Naive thymus-derived CD4-positive, alpha-beta T cell (primary cell): ENCODE measurements at regions not wholly inside any gene's neighbourhood (a gene's known extent, or its start where the extent isn't known, plus 50 kb on each side); places are given as distances from the start of the nearest gene placed in this dataset.

Experiments used
- ATAC-seq: fragments of 150-1000 bp; cut with Tn5 transposase; 2 replicates; pipeline ENCODE4 v1.10.0; 2021; ENCODE audit warnings: mild to moderate bottlenecking, moderate library complexity
- CTCF ChIA-PET: fragments of 350-600 bp; sonication (Branson Sonifier 250); formaldehyde crosslinking; loops from one replicate; lab custom pipeline; 2021; ENCODE audit warnings: antibody characterized with exemption; lab: Charles Lee
- POLR2A ChIA-PET: fragments of 350-600 bp; sonication (Branson Sonifier 250); formaldehyde crosslinking; loops from one replicate; lab custom pipeline; 2021; ENCODE audit warnings: antibody characterized with exemption, inconsistent platforms; lab: Charles Lee
- DNase-seq, 9 donors: peaks; one replicate each; pipeline versions ENCODE4 v3.0.0 to v3.0.0-alpha.2; 2020 to 2022; ENCODE audit warnings: mixed read lengths in 1 of 9
- H3K27ac ChIP-seq: one replicate; pipeline ENCODE4 v1.7.0; 2013; ENCODE audit warnings: mild to moderate bottlenecking, low read depth, low read length, moderate library complexity
- H3K27me3 ChIP-seq, 2 donors: one replicate each; pipeline ENCODE4 v1.7.0; 2013; ENCODE audit warnings: low read length in 2 of 2, mild to moderate bottlenecking in 2 of 2, moderate library complexity in 2 of 2; ENCODE audit not compliant: control insufficient read depth in 2 of 2, insufficient read depth in 2 of 2
- H3K36me3 ChIP-seq, 3 experiments: 1 replicate in 2 of 3; 2 replicates in 1 of 3; pipeline ENCODE4 v1.7.0; 2013; ENCODE audit warnings: low read length in 3 of 3, mild to moderate bottlenecking in 3 of 3, moderate library complexity in 1 of 3; ENCODE audit not compliant: insufficient read depth in 3 of 3, control insufficient read depth in 2 of 3
- H3K4me1 ChIP-seq, 2 donors: one replicate each; pipeline ENCODE4 v1.7.0; 2013; ENCODE audit warnings: low read length in 2 of 2, mild to moderate bottlenecking in 2 of 2, moderate library complexity in 1 of 2; ENCODE audit not compliant: control insufficient read depth in 2 of 2, insufficient read depth in 2 of 2
- H3K4me3 ChIP-seq: 2 replicates; pipeline ENCODE4 v1.7.0; 2013; ENCODE audit warnings: mild to moderate bottlenecking, low read length
- H3K9me3 ChIP-seq, 3 experiments: 1 replicate in 2 of 3; 2 replicates in 1 of 3; pipeline ENCODE4 v1.7.0; 2013; ENCODE audit warnings: low read length in 3 of 3; ENCODE audit not compliant: control insufficient read depth in 2 of 3
- H3K27ac Mint-ChIP-seq, 9 donors: one replicate each; pipeline ENCODE4 v1.8.0; 2020 to 2022; ENCODE audit warnings: mixed read lengths in 9 of 9, mild to moderate bottlenecking in 8 of 9, moderate library complexity in 5 of 9, inconsistent platforms in 2 of 9
- H3K27me3 Mint-ChIP-seq, 5 donors: one replicate each; pipeline ENCODE4 v1.8.0; 2021 to 2022; ENCODE audit warnings: mixed read lengths in 5 of 5, mild to moderate bottlenecking in 1 of 5
- H3K36me3 Mint-ChIP-seq, 5 donors: one replicate each; pipeline ENCODE4 v1.8.0; 2020 to 2022; ENCODE audit warnings: mixed read lengths in 5 of 5, mild to moderate bottlenecking in 3 of 5, inconsistent platforms in 1 of 5
- H3K4me1 Mint-ChIP-seq, 7 donors: one replicate each; pipeline ENCODE4 v1.8.0; 2020 to 2022; ENCODE audit warnings: mixed read lengths in 7 of 7, mild to moderate bottlenecking in 3 of 7, inconsistent platforms in 1 of 7
- H3K4me3 Mint-ChIP-seq, 10 donors: one replicate each; pipeline ENCODE4 v1.8.0; 2020 to 2022; ENCODE audit warnings: mild to moderate bottlenecking in 10 of 10, mixed read lengths in 10 of 10, moderate library complexity in 6 of 10, inconsistent platforms in 2 of 10
- H3K9me3 Mint-ChIP-seq, 11 donors: one replicate each; pipeline ENCODE4 v1.8.0; 2020 to 2022; ENCODE audit warnings: mixed read lengths in 11 of 11, mild to moderate bottlenecking in 4 of 11, inconsistent platforms in 1 of 11, moderate library complexity in 1 of 11
- intact Hi-C, 2 donors: fragments of 100-400 bp; cut with micrococcal nuclease; formaldehyde crosslinking; loops; one replicate each; pipeline ENCODE4 v1.15.1; 2023

GRCh38 chr13:74479124-74479523 is 344.9 kb upstream of the KLF12 start:
- H3K27me3 Mint-ChIP-seq: peaks cover 0 to 5% (median 0%) of the 10 kb centered on the region in 5 donors
- H3K9me3 ChIP-seq: no peaks in the 10 kb centered on the region
- no peaks in the 10 kb centered on the region for H3K27me3 ChIP-seq
- POLR2A ChIA-PET: no interaction called here
- no peak for ATAC-seq
- H3K27ac Mint-ChIP-seq: no peak overlapping the region
- no peak for DNase-seq
- no peaks in the 10 kb centered on the region for H3K36me3 ChIP-seq
- H3K27ac ChIP-seq: no peak overlapping the region
- H3K4me1 ChIP-seq: no peaks in the 10 kb centered on the region
- H3K36me3 Mint-ChIP-seq: peaks cover 0 to 9% (median 0%) of the 10 kb centered on the region in 5 donors
- peaks cover 0 to 5% (median 0%) of the 10 kb centered on the region in 7 donors for H3K4me1 Mint-ChIP-seq
- CTCF ChIA-PET: no interaction called here
- H3K9me3 Mint-ChIP-seq: peaks cover 0 to 10% (median 0%) of the 10 kb centered on the region in 11 donors
- intact Hi-C loops: no loop called here
- no peak overlapping the region for H3K4me3 Mint-ChIP-seq
- H3K4me3 ChIP-seq: no peak overlapping the region

- H3K4me1 Mint-ChIP-seq: peaks cover 0 to 5% (median 0%) of the 10 kb centered on the region in 7 donors
- POLR2A ChIA-PET: no interaction called here
- H3K27ac Mint-ChIP-seq: no peak overlapping the region
- Histone ChIP-seq H3K4me3 (no peak overlapping the region), H3K36me3 (no peaks in the 10 kb centered on the region), H3K4me1 (no peaks in the 10 kb centered on the region), H3K27me3 (no peaks in the 10 kb centered on the region), H3K27ac (no peak overlapping the region), H3K9me3 (no peaks in the 10 kb centered on the region)
- peaks cover 0 to 10% (median 0%) of the 10 kb centered on the region in 11 donors for H3K9me3 Mint-ChIP-seq
- intact Hi-C loops: no loop called here
- H3K36me3 Mint-ChIP-seq: peaks cover 0 to 9% (median 0%) of the 10 kb centered on the region in 5 donors
- CTCF ChIA-PET: no interaction called here
- H3K27me3 Mint-ChIP-seq: peaks cover 0 to 5% (median 2%) of the 10 kb centered on the region in 5 donors
- no peak for ATAC-seq
- no peak overlapping the region for H3K4me3 Mint-ChIP-seq
- no peak for DNase-seq
Measured at GRCh38 chr13:74476788-74477187, 342.6 kb upstream of the KLF12 start.

- H3K27ac Mint-ChIP-seq: no peak overlapping the region
- H3K36me3 Mint-ChIP-seq: peaks cover 0 to 9% (median 0%) of the 10 kb centered on the region in 5 donors
- no peak overlapping the region for H3K4me3 Mint-ChIP-seq
- peaks cover 0 to 10% (median 0%) of the 10 kb centered on the region in 11 donors for H3K9me3 Mint-ChIP-seq
- Histone ChIP-seq H3K36me3 (no peaks in the 10 kb centered on the region), H3K4me1 (no peaks in the 10 kb centered on the region), H3K27me3 (no peaks in the 10 kb centered on the region), H3K4me3 (no peak overlapping the region), H3K27ac (no peak overlapping the region), H3K9me3 (no peaks in the 10 kb centered on the region)
- no peak for DNase-seq
- intact Hi-C loops: no loop called here
- no peak for ATAC-seq
- ChIA-PET POLR2A (no interaction called here), CTCF (no interaction called here)
- peaks cover 0 to 5% (median 0%) of the 10 kb centered on the region in 7 donors for H3K4me1 Mint-ChIP-seq
- H3K27me3 Mint-ChIP-seq: peaks cover 0 to 7% (median 2%) of the 10 kb centered on the region in 5 donors
Measured at GRCh38 chr13:74476365-74476764, 342.2 kb upstream of the KLF12 start.

GRCh38 chr13:74466864-74467263 is 332.7 kb upstream of the KLF12 start:
- H3K4me3 ChIP-seq: no peak overlapping the region
- Mint-ChIP-seq H3K4me3 (no peak overlapping the region), H3K27me3 (peaks cover 0 to 27% (median 11%) of the 10 kb centered on the region in 5 donors), H3K4me1 (no peaks in the 10 kb centered on the region), H3K9me3 (no peaks in the 10 kb centered on the region), H3K36me3 (peaks cover 0 to 3% (median 0%) of the 10 kb centered on the region in 5 donors), H3K27ac (no peak overlapping the region)
- CTCF ChIA-PET: no interaction called here
- ATAC-seq (no peak), DNase-seq (no peak)
- no peaks in the 10 kb centered on the region for H3K9me3 ChIP-seq
- H3K4me1 ChIP-seq: no peaks in the 10 kb centered on the region
- peaks cover 0 to 5% of the 10 kb centered on the region in 2 donors for H3K27me3 ChIP-seq
- no peak overlapping the region for H3K27ac ChIP-seq
- POLR2A ChIA-PET: no interaction called here
- H3K36me3 ChIP-seq: no peaks in the 10 kb centered on the region
- intact Hi-C loops: no loop called here

- H3K27me3 Mint-ChIP-seq: peaks cover 0 to 22% (median 11%) of the 10 kb centered on the region in 5 donors
- ATAC-seq (no peak), DNase-seq (no peak)
- H3K9me3 ChIP-seq: no peaks in the 10 kb centered on the region
- ChIA-PET POLR2A (no interaction called here), CTCF (no interaction called here)
- H3K4me1 Mint-ChIP-seq: no peaks in the 10 kb centered on the region
- intact Hi-C loops: no loop called here
- H3K4me3 ChIP-seq: no peak overlapping the region
- H3K27me3 ChIP-seq: peaks cover 0 to 3% of the 10 kb centered on the region in 2 donors
- H3K4me1 ChIP-seq: no peaks in the 10 kb centered on the region
- no peak overlapping the region for H3K27ac Mint-ChIP-seq
- no peak overlapping the region for H3K27ac ChIP-seq
- no peak overlapping the region for H3K4me3 Mint-ChIP-seq
- H3K36me3 ChIP-seq: no peaks in the 10 kb centered on the region
- no peaks in the 10 kb centered on the region for H3K9me3 Mint-ChIP-seq
- H3K36me3 Mint-ChIP-seq: peaks cover 0 to 3% (median 0%) of the 10 kb centered on the region in 5 donors
Measured at GRCh38 chr13:74466020-74466419, 331.8 kb upstream of the KLF12 start.

- Mint-ChIP-seq H3K9me3 (no peaks in the 10 kb centered on the region), H3K27ac (no peak overlapping the region), H3K36me3 (no peaks in the 10 kb centered on the region), H3K27me3 (peaks cover 0 to 16% (median 10%) of the 10 kb centered on the region in 5 donors), H3K4me3 (no peak overlapping the region), H3K4me1 (no peaks in the 10 kb centered on the region)
- no peak overlapping the region for H3K27ac ChIP-seq
- H3K36me3 ChIP-seq: no peaks in the 10 kb centered on the region
- no peaks in the 10 kb centered on the region for H3K27me3 ChIP-seq
- ChIA-PET POLR2A (no interaction called here), CTCF (no interaction called here)
- H3K4me3 ChIP-seq: no peak overlapping the region
- no peak for DNase-seq
- no peaks in the 10 kb centered on the region for H3K9me3 ChIP-seq
- no peak for ATAC-seq
- H3K4me1 ChIP-seq: no peaks in the 10 kb centered on the region
- intact Hi-C loops: no loop called here
Measured at GRCh38 chr13:74465271-74465670, 331.1 kb upstream of the KLF12 start.

- no peak for ATAC-seq
- intact Hi-C loops: no loop called here
- CTCF ChIA-PET: no interaction called here
Measured at GRCh38 chr13:74464670-74465069, 330.5 kb upstream of the KLF12 start.

More at GRCh38 chr13:74464670-74465069, 330.5 kb upstream of the KLF12 start:
- no peaks in the 10 kb centered on the region for H3K36me3 Mint-ChIP-seq
- no peaks in the 10 kb centered on the region for H3K4me1 ChIP-seq
- H3K27me3 Mint-ChIP-seq: peaks cover 0 to 13% (median 10%) of the 10 kb centered on the region in 5 donors
- no peaks in the 10 kb centered on the region for H3K36me3 ChIP-seq
- POLR2A ChIA-PET: no interaction called here
- no peak overlapping the region for H3K27ac Mint-ChIP-seq
- no peaks in the 10 kb centered on the region for H3K27me3 ChIP-seq
- H3K4me3 Mint-ChIP-seq: no peak overlapping the region
- no peaks in the 10 kb centered on the region for H3K9me3 ChIP-seq
- no peak for DNase-seq
- H3K9me3 Mint-ChIP-seq: no peaks in the 10 kb centered on the region
- H3K27ac ChIP-seq: no peak overlapping the region
- no peak overlapping the region for H3K4me3 ChIP-seq
- no peaks in the 10 kb centered on the region for H3K4me1 Mint-ChIP-seq
